HUES6 (cell line): ENCODE measurements at regions not wholly inside any gene's neighbourhood (a gene's known extent, or its start where the extent isn't known, plus 50 kb on each side); places are given as distances from the start of the nearest gene placed in this dataset.
"Not testable (repeated sequence)": the region's sequence is repeated elsewhere in the genome, so short reads cannot be mapped to it uniquely, and the experiment has no call there.

Experiments used
- H3K27ac ChIP-seq: 2 replicates; pipeline ENCODE4 v1.7.0; 2013; ENCODE audit warnings: low read depth, mild to moderate bottlenecking, low read length, inconsistent platforms
- H3K27me3 ChIP-seq: 2 replicates; pipeline ENCODE4 v1.6.1; 2013; ENCODE audit warnings: low read length; ENCODE audit not compliant: control insufficient read depth, insufficient read depth
- H3K36me3 ChIP-seq: 2 replicates; pipeline ENCODE4 v1.6.1; 2013; ENCODE audit warnings: low read length; ENCODE audit not compliant: control insufficient read depth, insufficient read depth
- H3K4me1 ChIP-seq: 2 replicates; pipeline ENCODE4 v1.6.1; 2013; ENCODE audit warnings: low read length; ENCODE audit not compliant: control insufficient read depth, insufficient read depth
- H3K4me3 ChIP-seq: 2 replicates; pipeline ENCODE4 v1.5.1; 2013; ENCODE audit warnings: low read depth, low read length
- H3K9ac ChIP-seq: one replicate; pipeline ENCODE4 v1.6.1; 2013; ENCODE audit warnings: mild to moderate bottlenecking, low read length
- H3K9me3 ChIP-seq: 2 replicates; pipeline ENCODE4 v1.6.1; 2013; ENCODE audit warnings: low read depth, low read length; ENCODE audit not compliant: control insufficient read depth, insufficient read depth

DNA sequence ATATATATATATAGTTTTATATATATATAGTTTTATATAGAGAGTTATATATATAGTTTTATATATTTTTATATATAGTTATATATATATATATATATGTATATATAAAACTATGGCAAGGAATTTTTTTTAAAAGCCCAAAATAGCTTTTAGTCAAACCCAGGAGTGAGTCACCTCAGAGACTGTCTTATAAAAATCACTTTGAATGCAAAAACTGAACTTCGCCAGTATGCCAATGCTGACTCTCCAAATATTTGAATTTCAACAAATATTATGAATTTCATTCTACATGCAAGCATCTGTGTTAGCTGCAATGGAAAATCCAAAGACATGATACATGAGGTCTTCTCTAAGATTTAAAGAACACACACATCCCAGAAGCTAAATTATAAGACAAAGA, 132.8 kb upstream of the NR2F2 start:
- Histone ChIP-seq H3K4me3 (no peak overlapping the region), H3K9me3 (no peaks in the 10 kb centered on the region)

DNA sequence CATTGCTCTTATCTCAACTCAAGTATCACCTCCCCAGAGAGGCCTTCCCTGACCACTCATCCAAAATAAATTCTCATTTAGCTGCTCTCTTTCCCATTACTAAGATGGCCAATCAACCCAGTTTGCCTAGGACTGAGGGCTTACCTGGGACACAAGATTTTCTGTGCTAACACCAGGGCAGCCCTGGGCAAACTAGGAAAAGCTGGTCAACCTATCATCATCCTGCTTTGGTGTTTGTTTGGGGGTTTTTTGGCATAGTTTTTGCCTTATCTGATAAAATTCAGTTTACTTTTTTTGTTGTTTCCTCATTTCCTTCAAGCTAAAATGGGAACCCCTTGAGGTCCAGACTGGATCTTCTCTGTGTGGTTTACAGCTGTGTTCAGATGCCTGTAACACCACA, 131.4 kb upstream of the NR2F2 start:
- Histone ChIP-seq H3K9ac (no peak overlapping the region), H3K4me1 (no peaks in the 10 kb centered on the region), H3K9me3 (no peaks in the 10 kb centered on the region), H3K27ac (no peak overlapping the region), H3K27me3 (no peaks in the 10 kb centered on the region), H3K4me3 (no peak overlapping the region), H3K36me3 (no peaks in the 10 kb centered on the region)

More for the DNA sequence above, 132.8 kb upstream of the NR2F2 start:
- H3K36me3 ChIP-seq: no peaks in the 10 kb centered on the region
- no peak overlapping the region for H3K27ac ChIP-seq
- no peaks in the 10 kb centered on the region for H3K27me3 ChIP-seq
- no peak overlapping the region for H3K9ac ChIP-seq
- H3K4me1 ChIP-seq: peaks cover 3% of the 10 kb centered on the region; the same call in 1 of the 2 replicates

DNA sequence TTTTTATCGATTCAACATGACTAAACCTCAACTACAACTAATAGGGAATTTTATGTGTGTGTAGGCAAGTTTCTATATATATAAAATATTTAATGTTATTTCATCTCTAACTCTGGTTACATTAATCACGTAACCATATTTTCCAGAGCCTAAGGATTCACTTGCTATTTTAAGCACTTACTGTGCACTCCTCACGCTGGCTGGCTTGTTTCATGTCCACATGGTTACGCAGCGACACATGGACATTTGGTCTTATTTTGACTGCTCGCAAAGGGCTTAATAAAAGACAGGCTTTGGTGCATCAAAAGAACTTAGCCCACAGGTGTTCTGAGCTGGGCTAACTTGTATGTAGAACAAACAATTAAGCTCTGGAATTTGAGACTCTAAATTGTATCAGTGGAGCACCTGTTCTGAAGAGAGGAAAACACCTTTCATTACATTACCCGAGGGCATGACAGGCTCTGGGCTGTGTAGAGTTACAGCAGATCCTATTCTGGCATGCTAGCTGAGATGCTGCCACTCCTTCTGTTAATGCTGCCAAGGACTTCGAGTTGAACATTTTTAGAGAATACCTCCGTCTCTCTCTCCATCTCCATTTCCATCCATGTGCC, 130.0 kb upstream of the NR2F2 start:
- Histone ChIP-seq H3K4me1 (no peaks in the 10 kb centered on the region), H3K27ac (no peak overlapping the region), H3K27me3 (no peaks in the 10 kb centered on the region), H3K9me3 (no peaks in the 10 kb centered on the region), H3K9ac (no peak overlapping the region), H3K36me3 (no peaks in the 10 kb centered on the region), H3K4me3 (no peak overlapping the region)

DNA sequence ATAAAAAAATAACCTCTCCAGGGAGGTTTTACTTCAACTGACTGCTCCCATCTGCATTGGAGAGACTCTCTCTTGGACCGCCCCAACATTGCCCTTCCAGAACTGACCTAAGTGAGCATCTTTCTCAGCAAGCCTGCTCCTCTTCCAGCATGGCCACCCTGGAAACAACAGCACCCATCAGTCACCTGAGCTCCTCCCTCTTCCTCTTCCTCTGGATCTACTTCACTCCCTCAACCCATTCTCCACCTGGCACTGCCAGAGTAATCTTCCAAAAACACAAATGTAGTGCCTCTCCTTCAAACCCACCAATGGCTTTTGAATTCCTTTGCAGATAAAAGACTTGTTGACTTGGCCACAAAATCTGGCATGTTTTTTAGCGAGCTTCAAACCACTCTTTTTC, 128.8 kb upstream of the NR2F2 start:
- no peak overlapping the region for H3K9ac ChIP-seq
- no peak overlapping the region for H3K27ac ChIP-seq
- no peaks in the 10 kb centered on the region for H3K36me3 ChIP-seq
- no peaks in the 10 kb centered on the region for H3K4me1 ChIP-seq
- H3K9me3 ChIP-seq: no peaks in the 10 kb centered on the region
- no peak overlapping the region for H3K4me3 ChIP-seq
- no peaks in the 10 kb centered on the region for H3K27me3 ChIP-seq

DNA sequence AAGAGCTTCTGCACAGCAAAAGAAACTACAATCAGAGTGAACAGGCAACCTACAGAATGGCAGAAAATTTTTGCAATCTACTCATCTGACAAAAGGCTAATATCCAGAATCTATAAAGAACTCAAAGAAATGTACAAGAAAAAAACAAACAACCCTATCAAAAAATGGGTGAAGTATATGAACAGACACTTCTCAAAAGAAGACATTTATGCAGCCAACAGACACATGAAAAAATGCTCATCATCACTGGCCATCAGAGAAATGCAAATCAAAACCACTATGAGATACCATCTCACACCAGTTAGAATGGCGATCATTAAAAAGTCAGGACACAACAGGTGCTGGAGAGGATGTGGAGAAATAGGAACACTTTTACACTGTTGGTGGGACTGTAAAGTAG, 124.9 kb upstream of the NR2F2 start:
- not testable (repeated sequence) for H3K27ac ChIP-seq, H3K4me1 ChIP-seq, H3K4me3 ChIP-seq, H3K9me3 ChIP-seq, H3K27me3 ChIP-seq, H3K36me3 ChIP-seq, H3K9ac ChIP-seq

DNA sequence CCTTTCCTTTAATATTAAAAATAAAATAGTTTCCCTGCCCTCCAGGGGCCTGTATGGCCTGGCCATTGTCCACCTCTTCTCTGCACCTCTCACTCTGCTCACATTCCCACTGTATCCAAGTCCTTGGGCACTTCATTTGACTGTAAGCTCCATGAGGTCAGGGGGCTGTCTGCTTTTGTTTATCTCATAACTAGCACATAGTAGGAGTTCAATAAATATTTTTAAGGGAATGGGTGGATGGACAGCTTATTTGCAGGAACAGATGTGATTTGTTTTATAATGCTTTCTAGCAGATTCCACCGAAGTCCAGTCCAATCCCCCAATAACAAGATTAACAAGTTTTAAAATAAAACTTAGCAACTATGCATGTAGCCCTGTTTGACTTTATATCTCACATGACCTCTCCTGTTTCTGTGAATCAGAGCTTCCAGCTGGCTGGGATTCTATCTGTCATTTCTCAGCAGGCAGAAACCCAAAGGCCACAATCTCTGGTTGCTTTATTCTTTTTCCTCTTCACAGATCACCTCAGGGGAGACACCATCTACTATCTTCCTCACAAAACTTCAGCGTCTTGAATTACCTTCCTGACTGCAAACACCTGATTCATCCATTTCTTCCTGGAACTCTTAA, 123.0 kb upstream of the NR2F2 start:
- Histone ChIP-seq H3K9me3 (no peaks in the 10 kb centered on the region), H3K4me3 (no peak overlapping the region), H3K27ac (no peak overlapping the region), H3K27me3 (no peaks in the 10 kb centered on the region), H3K9ac (no peak overlapping the region), H3K4me1 (no peaks in the 10 kb centered on the region), H3K36me3 (no peaks in the 10 kb centered on the region)

DNA sequence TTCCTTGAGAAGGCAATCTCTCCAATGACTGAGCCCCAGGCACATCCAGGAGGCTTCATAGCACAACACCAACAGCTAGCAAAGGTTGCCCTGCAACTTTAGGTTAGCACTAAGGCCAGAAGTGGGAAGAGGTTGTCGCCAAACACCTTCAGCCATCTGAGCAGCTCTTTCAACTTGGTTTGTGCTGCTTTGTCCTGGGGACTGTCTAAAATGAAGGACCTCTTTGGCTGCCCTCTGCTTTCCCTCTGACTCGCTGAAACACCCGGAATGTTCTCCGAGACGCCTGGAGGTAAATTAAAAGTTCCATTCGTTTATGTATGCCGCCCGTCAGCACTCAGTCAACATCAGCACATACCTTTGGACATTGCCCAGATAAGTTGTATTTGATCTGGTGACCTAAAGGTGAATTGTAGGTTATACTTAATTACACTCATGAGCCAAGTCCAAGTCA, 121.2 kb upstream of the NR2F2 start:
- Histone ChIP-seq H3K9ac (no peak overlapping the region), H3K27ac (no peak overlapping the region), H3K4me3 (no peak overlapping the region), H3K9me3 (no peaks in the 10 kb centered on the region), H3K4me1 (no peaks in the 10 kb centered on the region), H3K27me3 (no peaks in the 10 kb centered on the region), H3K36me3 (no peaks in the 10 kb centered on the region)

DNA sequence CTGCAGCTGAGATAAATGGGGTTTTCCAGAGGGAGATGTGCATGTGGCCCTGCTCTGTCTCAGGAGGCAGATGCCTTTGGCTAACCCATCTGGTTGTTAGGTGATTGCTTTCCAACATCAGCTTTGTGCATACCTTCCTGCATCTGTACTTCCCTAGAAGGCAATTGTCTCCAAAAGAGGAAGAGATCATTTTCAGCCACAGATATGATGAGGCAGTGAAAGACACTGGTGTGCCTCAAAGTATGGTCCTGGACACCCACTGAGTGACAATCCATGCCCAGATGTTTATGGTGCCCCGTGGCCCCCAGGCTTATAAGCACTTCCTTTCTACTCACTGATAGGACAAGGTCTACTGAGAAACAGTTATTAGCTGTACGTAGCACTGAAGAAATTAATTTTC, 117.5 kb upstream of the NR2F2 start:
- no peaks in the 10 kb centered on the region for H3K9me3 ChIP-seq
- H3K36me3 ChIP-seq: no peaks in the 10 kb centered on the region
- no peaks in the 10 kb centered on the region for H3K27me3 ChIP-seq
- H3K9ac ChIP-seq: no peak overlapping the region
- no peak overlapping the region for H3K27ac ChIP-seq
- no peak overlapping the region for H3K4me3 ChIP-seq
- no peaks in the 10 kb centered on the region for H3K4me1 ChIP-seq

DNA sequence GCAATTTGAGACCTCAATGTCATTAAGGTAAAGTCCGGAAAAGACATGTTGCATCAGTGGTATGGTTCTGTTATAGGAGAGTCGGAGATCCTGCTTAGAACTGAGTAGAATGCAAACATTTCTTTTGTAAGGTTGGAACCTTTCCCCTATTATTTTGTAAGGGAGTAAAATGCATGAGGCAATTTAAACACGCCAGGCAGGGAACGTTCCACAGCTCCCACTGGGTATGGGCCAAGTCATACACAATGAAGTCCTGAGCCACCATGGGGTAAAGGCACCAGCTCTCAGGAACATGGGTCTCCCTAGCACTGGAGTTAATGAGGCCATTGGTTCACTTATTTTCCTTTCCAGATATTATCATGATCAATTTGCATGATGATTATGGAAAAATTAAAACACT, 116.6 kb upstream of the NR2F2 start:
- Histone ChIP-seq H3K4me3 (no peak overlapping the region), H3K36me3 (no peaks in the 10 kb centered on the region), H3K4me1 (no peaks in the 10 kb centered on the region), H3K27me3 (no peaks in the 10 kb centered on the region), H3K27ac (no peak overlapping the region), H3K9ac (no peak overlapping the region), H3K9me3 (no peaks in the 10 kb centered on the region)

DNA sequence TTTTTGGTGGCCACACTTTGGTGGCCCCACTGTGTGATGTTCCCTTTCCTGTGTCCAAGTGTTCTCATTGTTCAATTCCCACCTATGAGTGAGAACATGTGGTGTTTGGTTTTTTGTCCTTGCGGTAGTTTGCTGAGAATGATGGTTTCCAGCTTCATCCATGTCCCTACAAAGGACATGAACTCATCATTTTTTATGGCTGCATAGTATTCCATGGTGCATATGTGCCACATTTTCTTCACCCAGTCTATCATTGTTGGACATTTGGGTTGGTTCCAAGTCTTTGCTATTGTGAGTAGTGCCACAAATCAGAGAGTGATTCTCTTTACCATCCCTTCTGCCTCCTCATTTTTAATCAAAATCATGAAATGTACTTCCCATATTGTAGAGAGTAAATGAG, 114.0 kb upstream of the NR2F2 start:
- not testable (repeated sequence) for H3K4me3 ChIP-seq, H3K9me3 ChIP-seq, H3K27ac ChIP-seq, H3K4me1 ChIP-seq, H3K36me3 ChIP-seq, H3K9ac ChIP-seq
- H3K27me3 ChIP-seq: peaks cover 14% of the 10 kb centered on the region; the same call in 1 of the 2 replicates

DNA sequence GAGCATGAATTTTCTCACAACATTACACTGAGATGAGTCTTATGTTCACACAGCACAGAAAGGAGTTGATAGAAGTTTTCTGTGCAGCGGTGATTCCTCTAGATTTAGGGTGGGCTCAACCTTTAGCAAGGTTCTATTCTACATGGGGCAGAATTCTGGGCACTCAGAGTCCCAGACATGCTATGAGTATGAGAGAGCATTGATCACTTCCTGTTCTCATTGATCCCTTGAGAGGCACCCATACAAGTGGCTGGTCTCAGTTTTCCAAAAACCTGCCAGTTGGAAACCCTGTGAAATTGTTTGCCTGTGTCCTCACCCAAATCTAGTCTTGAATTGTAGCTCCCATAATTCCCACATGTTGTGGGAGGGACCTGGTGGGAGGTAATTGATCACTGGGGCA, 112.5 kb upstream of the NR2F2 start:
- H3K4me1 ChIP-seq: no peaks in the 10 kb centered on the region
- H3K27me3 ChIP-seq: peaks cover 16% of the 10 kb centered on the region
- no peaks in the 10 kb centered on the region for H3K36me3 ChIP-seq
- no peak overlapping the region for H3K4me3 ChIP-seq
- no peak overlapping the region for H3K9ac ChIP-seq
- no peak overlapping the region for H3K27ac ChIP-seq
- H3K9me3 ChIP-seq: no peaks in the 10 kb centered on the region
